Neural cell (in vitro differentiated cells): ENCODE measurements at regions not wholly inside any gene's neighbourhood (a gene's known extent, or its start where the extent isn't known, plus 50 kb on each side); places are given as distances from the start of the nearest gene placed in this dataset.

Source experiments
- H2AFZ ChIP-seq: fragments of 200-600, 300-800 bp; sonication (generic), shearing (Covaris generic); 2 replicates; pipeline ENCODE4 v1.6.0; 2014; ENCODE audit warnings: low read depth, mild to moderate bottlenecking, antibody characterized with exemption, low read length, moderate library complexity
- H3F3A ChIP-seq: fragments of 200-600 bp; shearing (Covaris generic); 2 replicates; pipeline ENCODE4 v1.6.1; 2016; ENCODE audit warnings: mild to moderate bottlenecking, moderate library complexity, mixed read lengths, antibody characterized with exemption, low read length; ENCODE audit not compliant: insufficient read depth, poor library complexity, severe bottlenecking
- H3K27ac ChIP-seq: fragments of 200-600, 300-800 bp; sonication (generic), shearing (Covaris generic); 2 replicates; pipeline ENCODE4 v1.5.1; 2014; ENCODE audit warnings: mild to moderate bottlenecking, low read length, moderate library complexity
- H3K27me3 ChIP-seq: fragments of 300-800, 200-600 bp; sonication (generic), shearing (Covaris generic); 2 replicates; pipeline ENCODE4 v1.6.0; 2014; ENCODE audit warnings: mild to moderate bottlenecking, low read depth, low read length, moderate library complexity; ENCODE audit not compliant: insufficient read depth
- H3K36me3 ChIP-seq: fragments of 300-800, 200-600 bp; sonication (generic), shearing (Covaris generic); 2 replicates; pipeline ENCODE4 v1.5.1; 2014; ENCODE audit warnings: mild to moderate bottlenecking, antibody characterized with exemption, low read length, moderate library complexity; ENCODE audit not compliant: insufficient read depth
- H3K4me2 ChIP-seq: fragments of 300-800, 200-600 bp; sonication (generic), shearing (Covaris generic); 2 replicates; pipeline ENCODE4 v1.6.0; 2014; ENCODE audit warnings: mild to moderate bottlenecking, low read length
- H3K4me3 ChIP-seq: fragments of 300-800, 200-600 bp; sonication (generic), shearing (Covaris generic); 2 replicates; pipeline ENCODE4 v1.5.1; 2014; ENCODE audit warnings: mild to moderate bottlenecking, low read length, moderate library complexity
- H3K79me2 ChIP-seq: fragments of 200-600 bp; shearing (Covaris generic); replicated peaks from 2 replicates; pipeline ENCODE4 v1.6.0; 2014; ENCODE audit warnings: mild to moderate bottlenecking, low read length, moderate library complexity; ENCODE audit not compliant: insufficient read depth
- H3K9ac ChIP-seq: fragments of 300-800, 200-600 bp; sonication (generic), shearing (Covaris generic); 2 replicates; pipeline ENCODE4 v1.6.1; 2016; ENCODE audit warnings: mild to moderate bottlenecking, low read length, mixed read lengths
- H3K9me2 ChIP-seq: fragments of 200-600 bp; shearing (Covaris generic); 2 replicates; pipeline ENCODE4 v1.6.1; 2016; ENCODE audit warnings: mild to moderate bottlenecking, low read length, mixed read lengths; ENCODE audit not compliant: insufficient read depth
- H3K9me3 ChIP-seq: fragments of 200-600, 300-800 bp; sonication (generic), shearing (Covaris generic); 2 replicates; pipeline ENCODE4 v1.6.1; 2016; ENCODE audit warnings: mild to moderate bottlenecking, mixed run types, low read length, moderate library complexity, mixed read lengths
- H4K20me1 ChIP-seq: fragments of 200-600 bp; shearing (Covaris generic); 2 replicates; pipeline ENCODE4 v1.6.1; 2016; ENCODE audit warnings: mild to moderate bottlenecking, mixed run types; ENCODE audit not compliant: insufficient read depth
- CTCF ChIP-seq: fragments of 450-650 bp; IDR thresholded peaks from 2 replicates; pipeline ENCODE4 v1.5.1; 2014; ENCODE audit warnings: antibody characterized with exemption, mild to moderate bottlenecking, moderate library complexity; ENCODE audit not compliant: poor library complexity, severe bottlenecking
- EP300 ChIP-seq: fragments of 450-650 bp; conservative IDR thresholded peaks from 2 replicates; pipeline ENCODE4 v1.6.1; 2014; ENCODE audit warnings: antibody characterized with exemption, mild to moderate bottlenecking, moderate library complexity; ENCODE audit not compliant: poor library complexity, severe bottlenecking
- EZH2 ChIP-seq: fragments of 200-600, 300-800 bp; shearing (Covaris generic), sonication (generic); IDR thresholded peaks from 2 replicates; pipeline ENCODE4 v1.6.1; 2014; ENCODE audit warnings: antibody characterized with exemption, low read length, borderline replicate concordance, mild to moderate bottlenecking; ENCODE audit not compliant: insufficient read depth, poor library complexity, severe bottlenecking
- MXI1 ChIP-seq: fragments of 450-650 bp; conservative IDR thresholded peaks from 2 replicates; pipeline ENCODE4 v1.6.1; 2014; ENCODE audit warnings: antibody characterized with exemption, mild to moderate bottlenecking; ENCODE audit not compliant: poor library complexity, severe bottlenecking
- POLR2AphosphoS5 ChIP-seq: IDR thresholded peaks from 2 replicates; pipeline ENCODE4 v1.6.1; 2012
- RAD21 ChIP-seq: fragments of 450-650 bp; conservative IDR thresholded peaks from 2 replicates; pipeline ENCODE4 v1.6.1; 2014; ENCODE audit warnings: antibody characterized with exemption, mild to moderate bottlenecking, moderate library complexity
- REST ChIP-seq: IDR thresholded peaks from 2 replicates; pipeline ENCODE4 v1.6.1; 2012; ENCODE audit warnings: borderline replicate concordance
- SMC3 ChIP-seq: fragments of 450-650 bp; conservative IDR thresholded peaks from 2 replicates; pipeline ENCODE4 v1.6.1; 2014; ENCODE audit warnings: antibody characterized with exemption, mild to moderate bottlenecking, moderate library complexity; ENCODE audit not compliant: poor library complexity
- TAF1 ChIP-seq: IDR thresholded peaks from 2 replicates; pipeline ENCODE4 v1.6.1; 2012; ENCODE audit warnings: low read depth

GRCh38 chr9:109981091-109981490 is 201.1 kb downstream of the PALM2AKAP2 start:
- Histone ChIP-seq H3F3A (no peaks in the 10 kb centered on the region), H3K4me3 (no peak overlapping the region), H2AFZ (no peak overlapping the region), H3K9me3 (no peaks in the 10 kb centered on the region), H3K9me2 (no peaks in the 10 kb centered on the region), H3K4me2 (no peak overlapping the region), H3K36me3 (no peaks in the 10 kb centered on the region), H3K79me2 (no peaks in the 10 kb centered on the region), H4K20me1 (no peaks in the 10 kb centered on the region), H3K9ac (no peak overlapping the region), H3K27me3 (no peaks in the 10 kb centered on the region), H3K27ac (no peak overlapping the region)
- no peak for TF ChIP-seq POLR2AphosphoS5
- TF ChIP-seq CTCF = no peak
- no peak for TF ChIP-seq MXI1
- TF ChIP-seq RAD21 = no peak
- TF ChIP-seq EP300 = no peak
- TF ChIP-seq TAF1 = no peak
- no peak for TF ChIP-seq EZH2
- TF ChIP-seq SMC3 = no peak
- TF ChIP-seq REST = no peak

GRCh38 chr9:109986521-109986991 is 206.6 kb downstream of the PALM2AKAP2 start:
- no peak for TF ChIP-seq EP300
- no peak for TF ChIP-seq EZH2
- no peak for TF ChIP-seq RAD21
- TF ChIP-seq TAF1 = no peak

GRCh38 chr9:109989296-109989695 is 209.3 kb downstream of the PALM2AKAP2 start:
- Histone ChIP-seq H3K79me2 (no peaks in the 10 kb centered on the region), H3F3A (no peaks in the 10 kb centered on the region), H3K27me3 (no peaks in the 10 kb centered on the region), H4K20me1 (no peaks in the 10 kb centered on the region), H3K9me3 (no peaks in the 10 kb centered on the region), H3K4me3 (no peak overlapping the region), H3K9me2 (no peaks in the 10 kb centered on the region), H3K9ac (no peak overlapping the region), H3K4me2 (no peak overlapping the region), H3K36me3 (no peaks in the 10 kb centered on the region), H2AFZ (no peak overlapping the region), H3K27ac (no peak overlapping the region)
- no peak for TF ChIP-seq SMC3

More at GRCh38 chr9:109986521-109986991, 206.6 kb downstream of the PALM2AKAP2 start:
- Histone ChIP-seq H3K4me2 (no peak overlapping the region), H2AFZ (no peak overlapping the region), H3K9me2 (no peaks in the 10 kb centered on the region), H3K4me3 (no peak overlapping the region), H3K36me3 (no peaks in the 10 kb centered on the region), H3K27ac (no peak overlapping the region), H3K9me3 (no peaks in the 10 kb centered on the region), H3K27me3 (no peaks in the 10 kb centered on the region), H4K20me1 (no peaks in the 10 kb centered on the region), H3K9ac (no peak overlapping the region), H3K79me2 (no peaks in the 10 kb centered on the region), H3F3A (no peaks in the 10 kb centered on the region)
